ENCODE measurements at regions not wholly inside any gene's neighbourhood (a gene's known extent, or its start where the extent isn't known, plus 50 kb on each side); places are given as distances from the start of the nearest gene placed in this dataset.

DNA sequence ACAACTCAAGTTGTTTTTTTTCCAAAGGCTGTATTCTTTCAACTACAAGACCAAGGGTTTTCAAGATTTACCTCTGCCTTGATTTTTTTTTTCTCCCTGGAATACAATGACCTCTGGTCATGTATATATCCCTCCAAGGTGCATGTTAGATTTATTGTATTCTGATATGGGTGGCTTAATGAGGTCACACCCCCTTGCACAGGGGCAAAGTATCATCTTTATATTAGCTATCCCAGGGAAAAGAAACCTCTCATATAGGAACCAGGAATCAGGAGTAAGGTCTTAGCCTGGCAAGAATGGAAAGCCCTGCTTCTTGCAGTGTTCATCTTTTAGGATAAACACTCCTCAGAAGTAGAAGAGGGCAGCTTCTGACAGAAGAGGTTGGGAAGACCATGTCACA is 516.9 kb upstream of the TENM4 start:
- H3K27me3 ChIP-seq, result no peaks in the 10 kb centered on the region
- intact Hi-C loops (cut with DNase I; ENCODE audit: low total_unique reads) (no loop called here), in situ Hi-C loops (cut with MboI; ENCODE audit: low sequenced_read_pairs in 4 of 4) (no loop called here)
- no peak overlapping the region for H3K4me3 ChIP-seq
- DNase-seq (no peak), ATAC-seq (no peak)
- H3K36me3 ChIP-seq, result no peaks in the 10 kb centered on the region
- peaks cover 0 to 3% (median 0%) of the 10 kb centered on the region in 3 donors for H3K9me3 ChIP-seq
- no peak overlapping the region for H3K27ac ChIP-seq
- TF ChIP-seq POLR2A (IDR thresholded peaks at IDR 0.05), result no peak
- no peak for TF ChIP-seq CTCF (IDR thresholded peaks at IDR 0.05 in 4 of 5, conservative IDR thresholded peaks at IDR 0.05 in 1 of 5)
- H3K4me1 ChIP-seq, result no peaks in the 10 kb centered on the region

- ATAC-seq, result no peak
- H3K4me1 ChIP-seq, result no peaks in the 10 kb centered on the region
- no peaks in the 10 kb centered on the region for H3K27me3 ChIP-seq
- H3K36me3 ChIP-seq, result no peaks in the 10 kb centered on the region
- H3K9me3 ChIP-seq, result peaks cover 0 to 3% (median 0%) of the 10 kb centered on the region in 3 donors
- in situ Hi-C loops (cut with MboI; ENCODE audit: low sequenced_read_pairs in 4 of 4) (no loop called here), intact Hi-C loops (cut with DNase I; ENCODE audit: low total_unique reads) (no loop called here)
- DNase-seq, result no peak
- H3K27ac ChIP-seq, result no peak overlapping the region
- TF ChIP-seq CTCF (IDR thresholded peaks at IDR 0.05 in 4 of 5, conservative IDR thresholded peaks at IDR 0.05 in 1 of 5) (no peak), POLR2A (IDR thresholded peaks at IDR 0.05) (no peak)
- H3K4me3 ChIP-seq, result no peak overlapping the region
Measured at GRCh38 chr11:79956061-79956460, 515.2 kb upstream of the TENM4 start.

GRCh38 chr11:79953629-79954028 is 512.8 kb upstream of the TENM4 start:
- Histone ChIP-seq H3K27me3 (no peaks in the 10 kb centered on the region), H3K4me1 (no peaks in the 10 kb centered on the region), H3K9me3 (no peaks in the 10 kb centered on the region), H3K27ac (no peak overlapping the region), H3K36me3 (no peaks in the 10 kb centered on the region), H3K4me3 (no peak overlapping the region)
- in situ Hi-C loops (cut with MboI; ENCODE audit: low sequenced_read_pairs in 4 of 4) (no loop called here), intact Hi-C loops (cut with DNase I; ENCODE audit: low total_unique reads) (no loop called here)
- TF ChIP-seq POLR2A (IDR thresholded peaks at IDR 0.05) (no peak), CTCF (IDR thresholded peaks at IDR 0.05 in 4 of 5, conservative IDR thresholded peaks at IDR 0.05 in 1 of 5) (no peak)
- ATAC-seq (no peak), DNase-seq (no peak)

DNA sequence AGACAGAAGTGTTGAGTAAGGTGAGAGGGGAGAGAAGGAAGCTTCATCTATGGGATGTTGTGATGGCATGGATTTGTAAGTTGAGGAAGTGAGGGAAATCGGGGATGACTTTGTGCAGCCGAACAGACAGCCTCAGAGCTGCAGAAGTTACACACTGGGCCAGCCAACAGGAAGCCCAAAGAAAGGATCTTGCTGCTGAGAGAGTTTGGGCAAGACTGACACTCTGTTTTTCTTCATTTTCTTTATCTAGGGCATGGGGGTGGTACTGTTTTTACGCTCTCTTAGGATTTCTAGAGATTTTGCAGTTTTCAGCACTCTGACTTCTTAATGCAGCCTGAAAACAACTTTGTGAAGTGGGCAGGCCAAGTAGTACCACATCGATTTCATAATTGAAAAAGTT is 509.9 kb upstream of the TENM4 start:
- in situ Hi-C loops (cut with MboI; ENCODE audit: low sequenced_read_pairs in 4 of 4), result no loop called here

More for the DNA sequence above, 509.9 kb upstream of the TENM4 start:
- Histone ChIP-seq H3K9me3 (no peaks in the 10 kb centered on the region), H3K27me3 (no peaks in the 10 kb centered on the region), H3K27ac (no peak overlapping the region), H3K4me1 (no peaks in the 10 kb centered on the region), H3K4me3 (no peak overlapping the region), H3K36me3 (no peaks in the 10 kb centered on the region)
- no peak for ATAC-seq
- TF ChIP-seq POLR2A (IDR thresholded peaks at IDR 0.05) (no peak), CTCF (IDR thresholded peaks at IDR 0.05 in 4 of 5, conservative IDR thresholded peaks at IDR 0.05 in 1 of 5) (no peak)
- no peak for DNase-seq
- intact Hi-C loops (cut with DNase I; ENCODE audit: low total_unique reads), result no loop called here

Data from gastrocnemius medialis (tissue), 4 donors.